ENCODE measurements at regions not wholly inside any gene's neighbourhood (a gene's known extent, or its start where the extent isn't known, plus 50 kb on each side); places are given as distances from the start of the nearest gene placed in this dataset.
"Not testable (repeated sequence)": the region's sequence is repeated elsewhere in the genome, so short reads cannot be mapped to it uniquely, and the experiment has no call there.

GRCh38 chr4:104930298-104930697 is 216.4 kb upstream of the TET2 start:
- CTCF ChIA-PET: no interaction called here
- Histone ChIP-seq H3K9ac (ENCODE audit: low read length) (no peak overlapping the region), H3K27ac (ENCODE audit: low read length) (no peak overlapping the region), H3K79me2 (ENCODE audit: low read length) (no peaks in the 10 kb centered on the region), H3K4me2 (ENCODE audit: low read length) (0 out of 2 replicates have a peak overlapping the region, but pooled peaks have one; percentile 26), H3K4me1 (ENCODE audit: insufficient read depth, low read length) (peaks cover 9% of the 10 kb centered on the region), H4K20me1 (ENCODE audit: low read length) (no peaks in the 10 kb centered on the region), H3K4me3 (ENCODE audit: low read length) (no peak overlapping the region), H3F3A (ENCODE audit: low read length, unreplicated experiment) (no peaks in the 10 kb centered on the region), H3K9me3 (ENCODE audit: low read length) (no peaks in the 10 kb centered on the region), H2AFZ (ENCODE audit: low read length) (peak overlapping the region; percentile 61), H3K36me3 (ENCODE audit: low read depth, low read length) (no peaks in the 10 kb centered on the region), H3K27me3 (ENCODE audit: low read length) (no peaks in the 10 kb centered on the region), H3K9me2 (replicated peaks; ENCODE audit: low read length) (no peaks in the 10 kb centered on the region)
- ATAC-seq (no peak), DNase-seq (no peak)
- TF ChIP-seq CTCF (conservative IDR thresholded peaks at IDR 0.05; ENCODE audit: low read depth, low read length): no peak
- TF ChIP-seq EZH2 (IDR thresholded peaks at IDR 0.05; ENCODE audit: low read length, unreplicated experiment): no peak
- no peak for TF ChIP-seq EZH2phosphoT487 (IDR thresholded peaks at IDR 0.05; ENCODE audit: borderline replicate concordance, low read length)
- POLR2A ChIA-PET (ENCODE audit: unreplicated experiment): no interaction called here
- BruUV-seq (replicated peaks): no TSS peak
- intact Hi-C loops (cut with micrococcal nuclease): no loop called here

GRCh38 chr4:104930745-104931736 is 215.6 kb upstream of the TET2 start:
- BruUV-seq (replicated peaks); POLR2A ChIA-PET (ENCODE audit: unreplicated experiment); H3K36me3 ChIP-seq (ENCODE audit: low read depth, low read length); CTCF ChIA-PET; H3K4me1 ChIP-seq (ENCODE audit: insufficient read depth, low read length); H3K9me3 ChIP-seq (ENCODE audit: low read length); H3K27me3 ChIP-seq (ENCODE audit: low read length); intact Hi-C loops (cut with micrococcal nuclease); H3K9ac ChIP-seq (ENCODE audit: low read length); H3K4me3 ChIP-seq (ENCODE audit: low read length); H3K79me2 ChIP-seq (ENCODE audit: low read length); H3K9me2 ChIP-seq (replicated peaks; ENCODE audit: low read length); H3K27ac ChIP-seq (ENCODE audit: low read length); H3F3A ChIP-seq (ENCODE audit: low read length, unreplicated experiment); H4K20me1 ChIP-seq (ENCODE audit: low read length): not testable (repeated sequence)
- ATAC-seq (peak; percentile 56), DNase-seq (peak; percentile 55)
- Histone ChIP-seq H3K4me2 (ENCODE audit: low read length) (0 out of 2 replicates have a peak overlapping the region, but pooled peaks have one; percentile 26), H2AFZ (ENCODE audit: low read length) (peak overlapping the region; percentile 61)
- peak; percentile 23; the same call in 1 of the 2 replicates for TF ChIP-seq CTCF (conservative IDR thresholded peaks at IDR 0.05; ENCODE audit: low read depth, low read length)

- Histone ChIP-seq H3K27me3 (ENCODE audit: low read length) (no peaks in the 10 kb centered on the region), H2AFZ (ENCODE audit: low read length) (no peak overlapping the region), H3F3A (ENCODE audit: low read length, unreplicated experiment) (no peaks in the 10 kb centered on the region), H3K9me3 (ENCODE audit: low read length) (no peaks in the 10 kb centered on the region), H3K9me2 (replicated peaks; ENCODE audit: low read length) (no peaks in the 10 kb centered on the region), H3K36me3 (ENCODE audit: low read depth, low read length) (no peaks in the 10 kb centered on the region), H3K4me3 (ENCODE audit: low read length) (no peak overlapping the region), H3K4me2 (ENCODE audit: low read length) (no peak overlapping the region), H4K20me1 (ENCODE audit: low read length) (no peaks in the 10 kb centered on the region), H3K4me1 (ENCODE audit: insufficient read depth, low read length) (no peaks in the 10 kb centered on the region), H3K27ac (ENCODE audit: low read length) (no peak overlapping the region), H3K9ac (ENCODE audit: low read length) (no peak overlapping the region), H3K79me2 (ENCODE audit: low read length) (no peaks in the 10 kb centered on the region)
- no peak for TF ChIP-seq EZH2 (IDR thresholded peaks at IDR 0.05; ENCODE audit: low read length, unreplicated experiment)
- no peak for TF ChIP-seq EZH2phosphoT487 (IDR thresholded peaks at IDR 0.05; ENCODE audit: borderline replicate concordance, low read length)
- no peak for TF ChIP-seq CTCF (conservative IDR thresholded peaks at IDR 0.05; ENCODE audit: low read depth, low read length)
- POLR2A ChIA-PET (ENCODE audit: unreplicated experiment): no interaction called here
- CTCF ChIA-PET: no interaction called here
- ATAC-seq: no peak
- no TSS peak for BruUV-seq (replicated peaks)
- DNase-seq: no peak
- intact Hi-C loops (cut with micrococcal nuclease): no loop called here
Observed at GRCh38 chr4:104938624-104939023, 208.1 kb upstream of the TET2 start.

Data from PC-3 (cell line).